22Rv1 (cell line): ENCODE measurements at regions not wholly inside any gene's neighbourhood (a gene's known extent, or its start where the extent isn't known, plus 50 kb on each side); places are given as distances from the start of the nearest gene placed in this dataset.

Experiments used
- H3K27ac ChIP-seq: fragments of 450-650 bp; 2 replicates; pipeline ENCODE4 v1.5.1; 2017
- CTCF ChIP-seq: fragments of 450-650 bp; IDR thresholded peaks from 2 replicates; pipeline ENCODE4 v1.5.1; 2017; ENCODE audit warnings: mild to moderate bottlenecking
- ZFX ChIP-seq: fragments of 450-650 bp; IDR thresholded peaks from 2 replicates; pipeline ENCODE4 v1.6.1; 2017; ENCODE audit warnings: antibody characterized with exemption, borderline replicate concordance

- no peak overlapping the region for H3K27ac ChIP-seq
- no peak for TF ChIP-seq ZFX
- TF ChIP-seq CTCF, result no peak
Observed at GRCh38 chr6:39999006-39999867, 65.0 kb upstream of the MOCS1 start.

- H3K27ac ChIP-seq, result no peak overlapping the region
- no peak for TF ChIP-seq CTCF
Observed at GRCh38 chr6:39998126-39998525, 63.9 kb upstream of the MOCS1 start.

GRCh38 chr6:39997101-39997635 lies 62.9 kb upstream of the MOCS1 start:
- no peak for TF ChIP-seq CTCF
- TF ChIP-seq ZFX, result no peak
- no peak overlapping the region for H3K27ac ChIP-seq

GRCh38 chr6:39995633-39996032 lies 61.4 kb upstream of the MOCS1 start:
- no peak for TF ChIP-seq CTCF
- TF ChIP-seq ZFX, result no peak
- H3K27ac ChIP-seq, result no peak overlapping the region

GRCh38 chr6:39992861-39993622 lies 58.8 kb upstream of the MOCS1 start:
- H3K27ac ChIP-seq, result no peak overlapping the region
- TF ChIP-seq ZFX (no peak), CTCF (no peak)
